ENCODE measurements at regions not wholly inside any gene's neighbourhood (a gene's known extent, or its start where the extent isn't known, plus 50 kb on each side); places are given as distances from the start of the nearest gene placed in this dataset.

DNA sequence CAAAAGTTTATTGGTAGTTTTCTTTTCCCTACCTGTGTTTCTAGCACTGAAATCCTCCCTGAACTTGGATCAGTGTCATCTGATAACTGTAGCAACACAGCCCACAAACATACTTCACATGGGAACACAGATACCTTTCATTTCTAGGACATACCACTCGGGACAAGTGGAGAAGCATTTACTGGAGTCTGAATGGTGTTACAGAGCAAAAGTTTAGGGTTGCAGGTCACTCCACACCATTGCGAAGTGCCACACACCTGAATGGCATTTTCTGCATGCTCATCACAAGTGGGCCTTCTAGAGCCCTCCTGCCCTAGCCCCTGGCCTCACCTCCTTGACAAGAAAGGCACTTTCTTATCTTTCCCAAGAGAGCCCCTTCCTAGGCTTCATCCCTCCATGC, 184.8 kb upstream of the PKDCC start:
- TF ChIP-seq, protein P1, sequence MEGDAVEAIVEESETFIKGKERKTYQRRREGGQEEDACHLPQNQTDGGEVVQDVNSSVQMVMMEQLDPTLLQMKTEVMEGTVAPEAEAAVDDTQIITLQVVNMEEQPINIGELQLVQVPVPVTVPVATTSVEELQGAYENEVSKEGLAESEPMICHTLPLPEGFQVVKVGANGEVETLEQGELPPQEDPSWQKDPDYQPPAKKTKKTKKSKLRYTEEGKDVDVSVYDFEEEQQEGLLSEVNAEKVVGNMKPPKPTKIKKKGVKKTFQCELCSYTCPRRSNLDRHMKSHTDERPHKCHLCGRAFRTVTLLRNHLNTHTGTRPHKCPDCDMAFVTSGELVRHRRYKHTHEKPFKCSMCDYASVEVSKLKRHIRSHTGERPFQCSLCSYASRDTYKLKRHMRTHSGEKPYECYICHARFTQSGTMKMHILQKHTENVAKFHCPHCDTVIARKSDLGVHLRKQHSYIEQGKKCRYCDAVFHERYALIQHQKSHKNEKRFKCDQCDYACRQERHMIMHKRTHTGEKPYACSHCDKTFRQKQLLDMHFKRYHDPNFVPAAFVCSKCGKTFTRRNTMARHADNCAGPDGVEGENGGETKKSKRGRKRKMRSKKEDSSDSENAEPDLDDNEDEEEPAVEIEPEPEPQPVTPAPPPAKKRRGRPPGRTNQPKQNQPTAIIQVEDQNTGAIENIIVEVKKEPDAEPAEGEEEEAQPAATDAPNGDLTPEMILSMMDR (IDR thresholded peaks at IDR 0.05 in 8 of 11, conservative IDR thresholded peaks at IDR 0.05 in 3 of 11): no peak
- TF ChIP-seq POLR2A (IDR thresholded peaks at IDR 0.05): no peak
